ENCODE measurements at regions not wholly inside any gene's neighbourhood (a gene's known extent, or its start where the extent isn't known, plus 50 kb on each side); places are given as distances from the start of the nearest gene placed in this dataset.

DNA sequence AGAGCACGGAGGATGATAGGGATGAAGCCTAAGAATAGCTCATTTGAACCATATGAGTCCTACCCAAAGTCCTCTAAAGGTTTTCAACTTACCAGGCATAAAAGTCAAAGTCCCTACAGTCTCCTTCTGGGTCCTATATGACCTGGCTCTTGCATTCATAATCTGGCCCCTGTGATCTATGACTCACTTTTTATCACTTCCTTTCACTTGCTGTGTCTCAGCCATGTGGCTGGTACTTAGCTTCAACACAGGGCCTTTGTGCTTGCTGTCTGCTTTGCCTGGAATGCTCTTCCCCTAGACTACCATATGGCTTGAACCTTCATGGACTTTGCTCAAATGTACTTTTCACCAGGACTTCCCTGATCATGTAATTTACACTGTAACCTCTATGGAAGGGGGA, 137.6 kb upstream of the TMTC1 start:
- TF ChIP-seq, protein P1, sequence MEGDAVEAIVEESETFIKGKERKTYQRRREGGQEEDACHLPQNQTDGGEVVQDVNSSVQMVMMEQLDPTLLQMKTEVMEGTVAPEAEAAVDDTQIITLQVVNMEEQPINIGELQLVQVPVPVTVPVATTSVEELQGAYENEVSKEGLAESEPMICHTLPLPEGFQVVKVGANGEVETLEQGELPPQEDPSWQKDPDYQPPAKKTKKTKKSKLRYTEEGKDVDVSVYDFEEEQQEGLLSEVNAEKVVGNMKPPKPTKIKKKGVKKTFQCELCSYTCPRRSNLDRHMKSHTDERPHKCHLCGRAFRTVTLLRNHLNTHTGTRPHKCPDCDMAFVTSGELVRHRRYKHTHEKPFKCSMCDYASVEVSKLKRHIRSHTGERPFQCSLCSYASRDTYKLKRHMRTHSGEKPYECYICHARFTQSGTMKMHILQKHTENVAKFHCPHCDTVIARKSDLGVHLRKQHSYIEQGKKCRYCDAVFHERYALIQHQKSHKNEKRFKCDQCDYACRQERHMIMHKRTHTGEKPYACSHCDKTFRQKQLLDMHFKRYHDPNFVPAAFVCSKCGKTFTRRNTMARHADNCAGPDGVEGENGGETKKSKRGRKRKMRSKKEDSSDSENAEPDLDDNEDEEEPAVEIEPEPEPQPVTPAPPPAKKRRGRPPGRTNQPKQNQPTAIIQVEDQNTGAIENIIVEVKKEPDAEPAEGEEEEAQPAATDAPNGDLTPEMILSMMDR (IDR thresholded peaks at IDR 0.05) = no peak
- TF ChIP-seq POLR2A (IDR thresholded peaks at IDR 0.05) = no peak
- no peak for TF ChIP-seq EP300 (IDR thresholded peaks at IDR 0.05)
- TF ChIP-seq POLR2AphosphoS5 (IDR thresholded peaks at IDR 0.05) = no peak
- H3K27me3 ChIP-seq = no peaks in the 10 kb centered on the region
- H3K36me3 ChIP-seq = no peaks in the 10 kb centered on the region
- H3K4me3 ChIP-seq = no peak overlapping the region
- no peak for DNase-seq (ENCODE audit: low spot score in 2 of 2)
- no peaks in the 10 kb centered on the region for H3K4me1 ChIP-seq
- WGBS = 94% methylated on average over 1 of the region's 1 CpG
- no peaks in the 10 kb centered on the region for H3K9me3 ChIP-seq
- no peak overlapping the region for H3K27ac ChIP-seq

DNA sequence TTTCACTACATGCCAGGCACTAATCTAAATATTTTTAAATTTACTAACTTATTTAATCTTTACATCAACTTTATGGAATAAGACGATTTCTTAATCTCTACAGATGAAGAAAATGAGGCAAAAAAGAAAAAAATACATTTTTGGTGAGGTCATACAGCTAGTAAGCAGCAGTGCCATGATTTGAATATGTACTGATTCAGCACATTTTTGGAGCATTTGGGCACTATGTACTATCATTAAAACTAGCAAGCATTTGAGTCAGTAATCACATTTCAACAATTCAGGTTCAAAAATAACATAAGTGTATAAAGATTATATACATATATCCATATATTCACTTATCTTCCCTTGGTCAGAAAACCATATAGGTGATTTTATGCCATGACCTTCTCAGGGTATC, 124.4 kb upstream of the TMTC1 start:
- WGBS = 51% methylated on average over 1 of the region's 1 CpG
- no peaks in the 10 kb centered on the region for H3K27me3 ChIP-seq
- peaks cover 6% of the 10 kb centered on the region for H3K9me3 ChIP-seq
- no peak for DNase-seq (ENCODE audit: low spot score in 2 of 2)
- H3K27ac ChIP-seq = no peak overlapping the region
- H3K4me3 ChIP-seq = no peak overlapping the region
- H3K36me3 ChIP-seq = no peaks in the 10 kb centered on the region
- TF ChIP-seq EP300 (IDR thresholded peaks at IDR 0.05) (no peak), POLR2A (IDR thresholded peaks at IDR 0.05) (no peak), POLR2AphosphoS5 (IDR thresholded peaks at IDR 0.05) (no peak)
- TF ChIP-seq, protein P1 (IDR thresholded peaks at IDR 0.05) = no peak
- no peaks in the 10 kb centered on the region for H3K4me1 ChIP-seq

DNA sequence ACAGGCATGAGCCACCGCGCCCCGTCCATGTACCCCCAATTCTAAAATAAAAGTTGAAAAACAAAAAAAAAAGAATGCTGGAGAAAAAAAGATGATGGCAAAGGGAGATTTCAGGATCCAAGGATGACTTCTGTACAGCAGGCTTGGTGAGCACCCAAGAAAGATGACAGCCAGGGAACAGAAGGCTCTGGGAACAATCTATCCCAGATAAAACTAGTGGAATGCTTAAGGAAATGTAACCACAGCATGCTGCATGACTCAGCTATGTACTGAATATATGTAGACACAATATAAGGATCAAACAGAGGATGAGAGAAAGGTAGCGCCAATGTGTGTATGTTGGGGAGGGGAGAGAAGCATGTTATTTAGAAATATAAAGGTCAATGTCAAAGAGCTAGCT, 123.7 kb upstream of the TMTC1 start:
- peaks cover 6% of the 10 kb centered on the region for H3K9me3 ChIP-seq
- H3K36me3 ChIP-seq = no peaks in the 10 kb centered on the region
- no peaks in the 10 kb centered on the region for H3K4me1 ChIP-seq
- 98% methylated on average over 4 of the region's 4 CpGs for WGBS
- no peak overlapping the region for H3K27ac ChIP-seq
- TF ChIP-seq EP300 (IDR thresholded peaks at IDR 0.05) (no peak), POLR2A (IDR thresholded peaks at IDR 0.05) (no peak), POLR2AphosphoS5 (IDR thresholded peaks at IDR 0.05) (no peak)
- TF ChIP-seq, protein P1 (IDR thresholded peaks at IDR 0.05) = no peak
- no peak overlapping the region for H3K4me3 ChIP-seq
- DNase-seq (ENCODE audit: low spot score in 2 of 2) = no peak
- no peaks in the 10 kb centered on the region for H3K27me3 ChIP-seq

DNA sequence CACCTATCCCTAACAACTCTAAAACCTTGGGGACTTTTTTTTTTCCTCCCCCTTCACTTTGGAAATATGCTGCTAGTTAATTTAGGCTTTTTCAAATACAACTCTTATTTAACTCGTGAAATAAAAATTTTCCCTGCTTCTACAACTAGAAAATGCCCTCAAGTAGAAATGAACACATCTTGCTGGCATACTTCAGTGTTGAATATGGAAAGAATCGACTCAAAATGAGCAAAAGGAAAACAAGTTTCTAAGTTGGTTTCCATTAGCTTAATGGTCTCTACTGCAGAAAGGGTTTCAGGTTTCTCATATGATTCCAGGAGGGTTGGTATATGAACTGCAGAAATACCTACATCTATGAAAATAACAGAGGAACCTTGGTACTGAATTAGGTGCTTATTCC, 118.3 kb upstream of the TMTC1 start:
- Histone ChIP-seq H3K27ac (no peak overlapping the region), H3K9me3 (no peaks in the 10 kb centered on the region), H3K4me3 (no peak overlapping the region), H3K4me1 (no peaks in the 10 kb centered on the region), H3K27me3 (no peaks in the 10 kb centered on the region), H3K36me3 (no peaks in the 10 kb centered on the region)
- no peak for DNase-seq (ENCODE audit: low spot score in 2 of 2)
- 63% methylated on average over 2 of the region's 2 CpGs for WGBS
- TF ChIP-seq EP300 (IDR thresholded peaks at IDR 0.05) = no peak
- no peak for TF ChIP-seq POLR2A (IDR thresholded peaks at IDR 0.05)
- TF ChIP-seq, protein P1 (IDR thresholded peaks at IDR 0.05) = no peak
- no peak for TF ChIP-seq POLR2AphosphoS5 (IDR thresholded peaks at IDR 0.05)

DNA sequence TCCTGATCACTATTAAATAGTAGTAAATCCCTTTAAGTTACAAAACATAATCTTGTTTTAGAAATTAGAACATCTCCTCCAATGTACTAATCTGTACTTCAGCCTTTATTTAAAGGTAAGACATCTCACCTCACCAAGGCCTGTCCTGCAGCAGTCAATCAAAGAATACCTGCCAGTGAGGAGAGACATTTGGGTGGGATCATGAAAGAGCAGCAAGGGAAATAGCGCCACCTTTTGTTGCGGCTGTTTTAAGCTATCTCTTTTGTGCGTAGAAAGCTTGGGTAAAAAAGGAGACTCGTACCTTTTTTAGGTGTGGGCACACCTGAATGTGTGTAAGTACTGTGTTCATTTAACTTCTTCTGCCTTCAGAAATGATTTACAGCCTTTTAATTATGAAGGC, 117.8 kb upstream of the TMTC1 start:
- no peak for TF ChIP-seq POLR2A (IDR thresholded peaks at IDR 0.05)
- TF ChIP-seq EP300 (IDR thresholded peaks at IDR 0.05) = no peak
- no peak for TF ChIP-seq POLR2AphosphoS5 (IDR thresholded peaks at IDR 0.05)
- TF ChIP-seq, protein P1 (IDR thresholded peaks at IDR 0.05) = no peak
- no peak overlapping the region for H3K27ac ChIP-seq
- no peaks in the 10 kb centered on the region for H3K36me3 ChIP-seq
- no peak for DNase-seq (ENCODE audit: low spot score in 2 of 2)
- WGBS = 78% methylated on average over 4 of the region's 4 CpGs
- no peak overlapping the region for H3K4me3 ChIP-seq
- H3K4me1 ChIP-seq = no peaks in the 10 kb centered on the region
- H3K27me3 ChIP-seq = no peaks in the 10 kb centered on the region
- H3K9me3 ChIP-seq = no peaks in the 10 kb centered on the region

Data from suprapubic skin (tissue), 4 donors.